IMR-90 (cell line): ENCODE measurements at regions not wholly inside any gene's neighbourhood (a gene's known extent, or its start where the extent isn't known, plus 50 kb on each side); places are given as distances from the start of the nearest gene placed in this dataset.

Source experiments
- ATAC-seq: fragments of 200-7000 bp; cut with Tn5 transposase; 2 replicates; pipeline ENCODE4 v1.9.1; 2020; ENCODE audit warnings: low read depth, mild to moderate bottlenecking, moderate library complexity
- BruUV-seq: library from RNA; stranded (reverse); fragments of 400-500 nt; replicated peaks from 2 replicates; lab custom pipeline; 2021; lab: Mats Ljungman, UMichigan
- CTCF ChIA-PET: fragments of 300-600 bp; formaldehyde crosslinking; extraction: SDS; loops from one replicate; lab custom pipeline; 2021; ENCODE audit warnings: antibody characterized with exemption; lab: Yijun Ruan, JAX
- POLR2A ChIA-PET: fragments of 300-600 bp; sonication (Branson Sonifier 250); formaldehyde crosslinking; loops from one replicate; lab custom pipeline; 2022; ENCODE audit warnings: antibody characterized with exemption; ENCODE audit not compliant: unreplicated experiment; lab: Charles Lee
- DNase-seq: peaks from one replicate; pipeline ENCODE4 v3.0.0; 2013
- H2AFZ ChIP-seq: replicated peaks from 2 replicates; pipeline ENCODE3; 2013; ENCODE audit warnings: low read length, mild to moderate bottlenecking; ENCODE audit not compliant: poor library complexity
- H2AK5ac ChIP-seq: 2 replicates; pipeline ENCODE4 v1.6.1; 2013; ENCODE audit warnings: low read depth, low read length, inconsistent platforms
- H2AK9ac ChIP-seq: replicated peaks from 2 replicates; pipeline ENCODE3; 2013; ENCODE audit warnings: mild to moderate bottlenecking, low read depth, low read length, moderate library complexity; ENCODE audit not compliant: poor library complexity
- H2BK120ac ChIP-seq: 2 replicates; pipeline ENCODE4 v1.6.1; 2013; ENCODE audit warnings: low read depth, low read length, inconsistent platforms
- H2BK15ac ChIP-seq: 3 replicates; pipeline ENCODE4 v1.6.1; 2013; ENCODE audit warnings: low read depth, low read length, inconsistent platforms
- H2BK20ac ChIP-seq: 2 replicates; pipeline ENCODE4 v1.6.1; 2013; ENCODE audit warnings: low read depth, mild to moderate bottlenecking, inconsistent platforms, low read length, moderate library complexity
- H2BK5ac ChIP-seq: 2 replicates; pipeline ENCODE4 v1.6.1; 2013; ENCODE audit warnings: mild to moderate bottlenecking, low read depth, low read length, inconsistent platforms; ENCODE audit not compliant: poor library complexity, severe bottlenecking
- H3K14ac ChIP-seq: replicated peaks from 2 replicates; pipeline ENCODE4 v1.6.1; 2013; ENCODE audit warnings: low read depth, low read length, inconsistent platforms
- H3K18ac ChIP-seq: 2 replicates; pipeline ENCODE4 v1.6.1; 2013; ENCODE audit warnings: low read depth, low read length, control low read depth
- H3K23ac ChIP-seq: 2 replicates; pipeline ENCODE4 v1.6.1; 2013; ENCODE audit warnings: low read depth, low read length, inconsistent platforms
- H3K27ac ChIP-seq: 2 replicates; pipeline ENCODE4 v1.5.1; 2013; ENCODE audit warnings: mild to moderate bottlenecking, control low read depth, low read length; ENCODE audit not compliant: insufficient read depth
- H3K27me3 ChIP-seq: 2 replicates; pipeline ENCODE4 v1.6.1; 2013; ENCODE audit warnings: low read length; ENCODE audit not compliant: control insufficient read depth, insufficient read depth
- H3K36me3 ChIP-seq: 2 replicates; pipeline ENCODE4 v1.6.1; 2013; ENCODE audit warnings: low read length, mixed read lengths; ENCODE audit not compliant: control insufficient read depth, insufficient read depth
- H3K4ac ChIP-seq: 2 replicates; pipeline ENCODE4 v1.6.1; 2013; ENCODE audit warnings: low read depth, low read length, inconsistent platforms
- H3K4me1 ChIP-seq: 2 replicates; pipeline ENCODE4 v1.6.1; 2013; ENCODE audit warnings: low read length, mixed read lengths; ENCODE audit not compliant: control insufficient read depth, insufficient read depth
- H3K4me2 ChIP-seq: 2 replicates; pipeline ENCODE4 v1.6.1; 2013; ENCODE audit warnings: low read depth, mild to moderate bottlenecking, control low read depth, low read length, moderate library complexity
- H3K4me3 ChIP-seq: 2 replicates; pipeline ENCODE4 v1.5.1; 2013; ENCODE audit warnings: low read depth, mild to moderate bottlenecking, control low read depth, low read length, moderate library complexity; ENCODE audit not compliant: insufficient read depth
- H3K56ac ChIP-seq: 2 replicates; pipeline ENCODE4 v1.6.1; 2013; ENCODE audit warnings: low read length, inconsistent platforms; ENCODE audit not compliant: insufficient read depth; ENCODE audit errors: extremely low read depth
- H3K79me1 ChIP-seq, 2 experiments: 2 replicates each; pipeline ENCODE4 v1.6.1; 2013; ENCODE audit warnings: low read length in 2 of 2, inconsistent platforms in 1 of 2, low read depth in 1 of 2
- H3K9ac ChIP-seq: 2 replicates; pipeline ENCODE4 v1.6.1; 2013; ENCODE audit warnings: low read depth, low read length, control low read depth
- H3K9me1 ChIP-seq: 2 replicates; pipeline ENCODE4 v1.6.1; 2013; ENCODE audit warnings: low read length, inconsistent platforms; ENCODE audit not compliant: insufficient read depth
- H3K9me3 ChIP-seq: 2 replicates; pipeline ENCODE4 v1.6.1; 2013; ENCODE audit warnings: low read length; ENCODE audit not compliant: control insufficient read depth, insufficient read depth
- H4K20me1 ChIP-seq: 2 replicates; pipeline ENCODE4 v1.6.1; 2013; ENCODE audit warnings: low read length, inconsistent platforms; ENCODE audit not compliant: insufficient read depth
- H4K5ac ChIP-seq: 2 replicates; pipeline ENCODE4 v1.6.1; 2013; ENCODE audit warnings: mild to moderate bottlenecking, low read depth, low read length, control low read depth
- H4K8ac ChIP-seq, 2 experiments: 2 replicates each; pipeline ENCODE4 v1.6.1; 2013; ENCODE audit warnings: low read depth in 2 of 2, low read length in 2 of 2, control low read depth in 1 of 2, inconsistent platforms in 1 of 2
- H4K91ac ChIP-seq: 2 replicates; pipeline ENCODE4 v1.6.1; 2013; ENCODE audit warnings: low read depth, low read length, inconsistent platforms; ENCODE audit not compliant: insufficient read depth
- BHLHE40 ChIP-seq: fragments of 150-350 bp; IDR thresholded peaks from 2 replicates; pipeline ENCODE4 v1.6.1; 2016; ENCODE audit warnings: mild to moderate bottlenecking, low read depth, low read length
- CEBPB ChIP-seq: IDR thresholded peaks from 2 replicates; pipeline ENCODE4 v1.6.1; 2012; ENCODE audit warnings: low read depth, low read length, improper control_type of control experiment
- CHD1 ChIP-seq: IDR thresholded peaks from 2 replicates; pipeline ENCODE4 v1.6.1; 2012; ENCODE audit warnings: low read depth, low read length, improper control_type of control experiment
- CTCF ChIP-seq: conservative IDR thresholded peaks from 2 replicates; pipeline ENCODE4 v1.5.1; 2012; ENCODE audit warnings: mild to moderate bottlenecking, low read depth, low read length, improper control_type of control experiment
- ELK1 ChIP-seq: fragments of 150-350 bp; IDR thresholded peaks from 2 replicates; pipeline ENCODE4 v1.6.1; 2016; ENCODE audit warnings: low read depth, mild to moderate bottlenecking, low read length, moderate library complexity, borderline replicate concordance
- FOS ChIP-seq: fragments of 150-350 bp; IDR thresholded peaks from 2 replicates; pipeline ENCODE4 v1.6.1; 2016; ENCODE audit warnings: low read depth, low read length
- MAFK ChIP-seq: IDR thresholded peaks from 2 replicates; pipeline ENCODE4 v1.6.1; 2012; ENCODE audit warnings: low read depth, low read length, improper control_type of control experiment
- MAZ ChIP-seq: IDR thresholded peaks from 2 replicates; pipeline ENCODE4 v1.6.1; 2012; ENCODE audit warnings: low read depth, mild to moderate bottlenecking, low read length, improper control_type of control experiment, moderate library complexity, borderline replicate concordance
- MXI1 ChIP-seq: IDR thresholded peaks from 2 replicates; pipeline ENCODE4 v1.6.1; 2012; ENCODE audit warnings: low read depth, mild to moderate bottlenecking, low read length, moderate library complexity, borderline replicate concordance
- NFE2L2 ChIP-seq: fragments of 150-350 bp; IDR thresholded peaks from 2 replicates; pipeline ENCODE4 v1.6.1; 2016; ENCODE audit warnings: low read depth, mild to moderate bottlenecking, low read length
- POLR2A ChIP-seq: IDR thresholded peaks from 2 replicates; pipeline ENCODE4 v1.6.1; 2012; ENCODE audit warnings: mild to moderate bottlenecking, low read depth, low read length
- RAD21 ChIP-seq: IDR thresholded peaks from 2 replicates; pipeline ENCODE4 v1.6.1; 2012; ENCODE audit warnings: low read length, improper control_type of control experiment
- RCOR1 ChIP-seq: IDR thresholded peaks from 2 replicates; pipeline ENCODE4 v1.6.1; 2012; ENCODE audit warnings: mild to moderate bottlenecking, low read length, improper control_type of control experiment; ENCODE audit not compliant: insufficient replicate concordance
- RFX5 ChIP-seq: IDR thresholded peaks from 2 replicates; pipeline ENCODE4 v1.8.0; 2012; ENCODE audit warnings: low read depth, mild to moderate bottlenecking, low read length, moderate library complexity
- SMC3 ChIP-seq: fragments of 150-350 bp; IDR thresholded peaks from 2 replicates; pipeline ENCODE4 v1.6.1; 2016; ENCODE audit warnings: low read depth, mild to moderate bottlenecking, antibody characterized with exemption, low read length, moderate library complexity
- USF2 ChIP-seq: fragments of 150-350 bp; IDR thresholded peaks from 2 replicates; pipeline ENCODE4 v1.6.1; 2017; ENCODE audit warnings: mild to moderate bottlenecking, antibody characterized with exemption, low read length, low read depth
- WGBS, 2 experiments: methylation state at CpG; one replicate each; pipeline versions ENCODE4 v1.1.5 to v1.1.7; 2013; ENCODE audit warnings: missing lambda C conversion rate in 2 of 2; ENCODE audit not compliant: insufficient read length in 1 of 2; ENCODE audit errors: extremely low coverage in 2 of 2; 5-methylcytosine and 5-hydroxymethylcytosine counted together
- dilution Hi-C: fragments of 300-500 bp; cut with HindIII; formaldehyde crosslinking; loops from one replicate; pipeline ENCODE4 v1.14.3; 2018; ENCODE audit warnings: low sequenced_read_pairs; ENCODE audit not compliant: unreplicated experiment
- in situ Hi-C: fragments of 300-500 bp; cut with MboI; formaldehyde crosslinking; loops from 3 replicates; pipeline ENCODE4 v1.14.3; 2019; ENCODE audit warnings: low sequenced_read_pairs, inconsistent platforms, mixed read lengths
- intact Hi-C: fragments of 100-400 bp; cut with micrococcal nuclease; formaldehyde crosslinking; loops from 2 replicates; pipeline ENCODE4 v1.10.0; 2022

- no peak overlapping the region for H3K14ac ChIP-seq
- DNase-seq (no peak), ATAC-seq (no peak)
- H3K18ac ChIP-seq, result no peak overlapping the region
- H3K36me3 ChIP-seq, result no peaks in the 10 kb centered on the region
- H2BK120ac ChIP-seq, result no peak overlapping the region
- H3K4me3 ChIP-seq, result no peak overlapping the region
- TF ChIP-seq RCOR1, result no peak
- TF ChIP-seq RAD21, result no peak
- no peak for TF ChIP-seq ELK1
- no peak for TF ChIP-seq USF2
- no peak for TF ChIP-seq CHD1
- TF ChIP-seq CTCF, result no peak
- TF ChIP-seq MAZ, result no peak
- TF ChIP-seq MXI1, result no peak
- no peak for TF ChIP-seq SMC3
- no peak for TF ChIP-seq BHLHE40
- TF ChIP-seq RFX5, result no peak
- no peak for TF ChIP-seq NFE2L2
- no peak for TF ChIP-seq FOS
- no peak for TF ChIP-seq CEBPB
- TF ChIP-seq MAFK, result no peak
- TF ChIP-seq POLR2A, result no peak
- no peak overlapping the region for H3K4ac ChIP-seq
- dilution Hi-C loops, result no loop called here
- intact Hi-C loops, result no loop called here
- no peak overlapping the region for H2BK15ac ChIP-seq
- ChIA-PET CTCF (no interaction called here), POLR2A (no interaction called here)
- no peak overlapping the region for H2BK20ac ChIP-seq
- H4K8ac ChIP-seq, result no peak overlapping the region
- H3K79me1 ChIP-seq, result no peaks in the 10 kb centered on the region
- no peak overlapping the region for H3K4me2 ChIP-seq
- in situ Hi-C loops, result no loop called here
- peaks cover 13% of the 10 kb centered on the region for H3K27me3 ChIP-seq
- no peak overlapping the region for H3K9ac ChIP-seq
- no peak overlapping the region for H4K91ac ChIP-seq
- no peak overlapping the region for H4K5ac ChIP-seq
- no peak overlapping the region for H3K27ac ChIP-seq
- no peaks in the 10 kb centered on the region for H3K9me1 ChIP-seq
- H2AFZ ChIP-seq, result no peak overlapping the region
- BruUV-seq, result no TSS peak
- no peak overlapping the region for H3K56ac ChIP-seq
- 81% methylated on average over 6 of the region's 13 CpGs; no CpG with 5 or more reads in 1 of the 2 experiments for WGBS, 2 experiments
- H3K9me3 ChIP-seq, result no peaks in the 10 kb centered on the region
- no peak overlapping the region for H3K23ac ChIP-seq
- no peaks in the 10 kb centered on the region for H3K4me1 ChIP-seq
- H2AK5ac ChIP-seq, result no peak overlapping the region
- no peak overlapping the region for H2BK5ac ChIP-seq
- H2AK9ac ChIP-seq, result no peak overlapping the region
- H4K20me1 ChIP-seq, result no peaks in the 10 kb centered on the region
These were observed 51.5 kb upstream of the NOTCH1 start for GRCh38 chr9:136597141-136597885.
